GM23338 (cell line): ENCODE measurements at regions not wholly inside any gene's neighbourhood (a gene's known extent, or its start where the extent isn't known, plus 50 kb on each side); places are given as distances from the start of the nearest gene placed in this dataset.
A peak's percentile ranks its signal among the peaks of the same experiment; 100 is the strongest.

Experiments used
- ATAC-seq: fragments of 200-7000 bp; cut with Tn5 transposase; 3 replicates; pipeline ENCODE4 v1.9.1; 2020
- DNase-seq: peaks from one replicate; pipeline ENCODE4 v3.0.0-alpha.2; 2015; ENCODE audit warnings: low spot score
- H2AFZ ChIP-seq: fragments of 200-600 bp; sonication (generic); 2 replicates; pipeline ENCODE4 v1.8.0; 2016; ENCODE audit warnings: antibody characterized with exemption, mild to moderate bottlenecking, moderate library complexity
- H3F3A ChIP-seq: fragments of 200-600 bp; sonication (generic); replicated peaks from 2 replicates; pipeline ENCODE4 v1.8.0; 2017; ENCODE audit warnings: antibody characterized with exemption, mixed run types, low read depth
- H3K27ac ChIP-seq: fragments of 200-600 bp; sonication (generic); 2 replicates; pipeline ENCODE4 v1.6.1; 2016; ENCODE audit warnings: low read depth
- H3K27me3 ChIP-seq: fragments of 200-600 bp; sonication (generic); 2 replicates; pipeline ENCODE4 v1.8.0; 2016; ENCODE audit warnings: mild to moderate bottlenecking, mixed run types, moderate library complexity; ENCODE audit not compliant: insufficient read depth
- H3K36me3 ChIP-seq: fragments of 200-600 bp; sonication (generic); 2 replicates; pipeline ENCODE4 v1.8.0; 2016; ENCODE audit warnings: mild to moderate bottlenecking; ENCODE audit not compliant: insufficient read depth
- H3K4me1 ChIP-seq: fragments of 200-600 bp; sonication (generic); 2 replicates; pipeline ENCODE4 v1.8.0; 2016; ENCODE audit warnings: mild to moderate bottlenecking, moderate library complexity; ENCODE audit not compliant: insufficient read depth
- H3K4me2 ChIP-seq: fragments of 200-600 bp; sonication (generic); 2 replicates; pipeline ENCODE4 v1.7.1; 2017; ENCODE audit warnings: mixed run types
- H3K4me3 ChIP-seq: fragments of 200-600 bp; sonication (generic); 2 replicates; pipeline ENCODE4 v1.6.1; 2016; ENCODE audit warnings: mixed run types
- H3K79me2 ChIP-seq: fragments of 200-600 bp; sonication (generic); replicated peaks from 2 replicates; pipeline ENCODE4 v1.8.0; 2017; ENCODE audit warnings: mild to moderate bottlenecking; ENCODE audit not compliant: insufficient read depth
- H3K9me2 ChIP-seq: fragments of 200-600 bp; sonication (generic); 2 replicates; pipeline ENCODE4 v1.8.0; 2017; ENCODE audit not compliant: insufficient read depth
- H4K20me1 ChIP-seq: fragments of 200-600 bp; sonication (generic); replicated peaks from 2 replicates; pipeline ENCODE4 v1.8.0; 2017; ENCODE audit warnings: mild to moderate bottlenecking; ENCODE audit not compliant: insufficient read depth
- H3K27ac Mint-ChIP-seq: 2 replicates; pipeline ENCODE4 v1.8.0; 2020; ENCODE audit warnings: inconsistent platforms, mild to moderate bottlenecking, moderate library complexity, mixed read lengths
- H3K27me3 Mint-ChIP-seq: 3 replicates; pipeline ENCODE4 v1.8.0; 2022; ENCODE audit warnings: low read depth, mild to moderate bottlenecking, moderate library complexity, mixed read lengths, inconsistent platforms; ENCODE audit not compliant: insufficient read depth, poor library complexity
- H3K36me3 Mint-ChIP-seq: 3 replicates; pipeline ENCODE4 v1.8.0; 2021; ENCODE audit warnings: low read depth, mild to moderate bottlenecking, inconsistent platforms, moderate library complexity, mixed read lengths
- H3K4me1 Mint-ChIP-seq: 3 replicates; pipeline ENCODE4 v1.8.0; 2020; ENCODE audit warnings: mild to moderate bottlenecking, inconsistent platforms, mixed read lengths
- H3K4me3 Mint-ChIP-seq: 3 replicates; pipeline ENCODE4 v1.8.0; 2021; ENCODE audit warnings: moderate library complexity, mild to moderate bottlenecking, inconsistent platforms, mixed read lengths
- H3K9me3 Mint-ChIP-seq: 3 replicates; pipeline ENCODE4 v1.8.0; 2020; ENCODE audit warnings: moderate library complexity, mild to moderate bottlenecking, inconsistent platforms, mixed read lengths
- CREB1 ChIP-seq: fragments of 250-450 bp; sonication (Bioruptor Pico); IDR thresholded peaks from 2 replicates; pipeline ENCODE4 v1.5.0; 2020; ENCODE audit warnings: low read depth, mild to moderate bottlenecking, moderate library complexity
- EZH2 ChIP-seq: fragments of 200-600 bp; sonication (generic); IDR thresholded peaks from one replicate; pipeline ENCODE4 v1.8.0; 2017; ENCODE audit warnings: antibody characterized with exemption, mild to moderate bottlenecking, low read depth; ENCODE audit not compliant: unreplicated experiment
- JUNB ChIP-seq: IDR thresholded peaks from one replicate; pipeline ENCODE4 v1.6.1; 2016; ENCODE audit warnings: antibody characterized with exemption; ENCODE audit not compliant: unreplicated experiment
- NANOG ChIP-seq: IDR thresholded peaks from 2 replicates; pipeline ENCODE4 v1.6.1; 2016; ENCODE audit warnings: antibody characterized with exemption, borderline replicate concordance
- POLR2AphosphoS5 ChIP-seq: IDR thresholded peaks from 2 replicates; pipeline ENCODE4 v1.6.1; 2016; ENCODE audit warnings: antibody characterized with exemption, low read depth
- STAT1 ChIP-seq: IDR thresholded peaks from one replicate; pipeline ENCODE4 v1.6.1; 2016; ENCODE audit warnings: antibody characterized with exemption; ENCODE audit not compliant: unreplicated experiment
- ZNF114 ChIP-seq: fragments of 250-450 bp; sonication (Bioruptor Pico); IDR thresholded peaks from 2 replicates; pipeline ENCODE4 v1.5.0; 2020; ENCODE audit warnings: mild to moderate bottlenecking, moderate library complexity
- TF ChIP-seq, protein P1 (sequence below): IDR thresholded peaks from one replicate; pipeline ENCODE4 v1.6.1; 2018; ENCODE audit warnings: antibody characterized with exemption; ENCODE audit not compliant: unreplicated experiment
- TF ChIP-seq, protein P2 (sequence below): fragments of 250-450 bp; sonication (Bioruptor Pico); IDR thresholded peaks from 2 replicates; pipeline ENCODE4 v1.5.0; 2020; ENCODE audit warnings: mild to moderate bottlenecking, moderate library complexity
- TF ChIP-seq, protein P3 (sequence below): IDR thresholded peaks from 2 replicates; pipeline ENCODE4 v1.6.1; 2016; ENCODE audit warnings: antibody characterized with exemption
- TF ChIP-seq, protein P4 (sequence below), 2 experiments: fragments of 200-600 bp in 1 of 2; sonication (generic) in 1 of 2; conservative IDR thresholded peaks; 2 replicates each; pipeline versions ENCODE4 v1.5.1 to v1.6.1; 2016 to 2017; ENCODE audit warnings: antibody characterized with exemption in 2 of 2, low read depth in 2 of 2, mild to moderate bottlenecking in 2 of 2, moderate library complexity in 1 of 2

DNA sequence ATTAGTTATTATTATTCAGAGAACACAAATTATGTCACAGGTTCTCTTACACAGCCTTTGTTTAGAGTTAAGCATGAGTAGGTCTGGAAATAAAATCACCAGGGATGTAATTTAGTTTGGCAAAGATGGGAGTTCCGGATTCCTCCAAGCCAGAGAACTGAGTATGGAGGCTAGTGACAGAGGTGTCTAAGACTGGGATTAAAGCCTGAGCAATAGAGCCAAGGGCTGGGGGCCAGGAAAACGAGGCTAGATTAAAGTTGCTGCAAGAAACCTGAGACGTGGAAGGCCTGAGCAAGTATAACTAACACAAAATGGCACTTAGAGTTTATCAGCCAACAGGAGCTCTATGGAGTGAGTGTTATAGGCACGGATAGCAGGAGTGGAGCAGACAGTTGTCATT, 381.6 kb downstream of the SRGAP2C start:
- Mint-ChIP-seq H3K27ac (0 out of 2 replicates have a peak overlapping the region, but pooled peaks have one; percentile 18), H3K9me3 (no peaks in the 10 kb centered on the region), H3K27me3 (peaks cover 1% of the 10 kb centered on the region), H3K4me1 (peaks cover 17% of the 10 kb centered on the region), H3K36me3 (no peaks in the 10 kb centered on the region), H3K4me3 (no peak overlapping the region)
- ATAC-seq = no peak
- no peak overlapping the region for H3K27ac ChIP-seq
- H4K20me1 ChIP-seq = no peaks in the 10 kb centered on the region
- H3K27me3 ChIP-seq = no peaks in the 10 kb centered on the region
- no peaks in the 10 kb centered on the region for H3K9me2 ChIP-seq
- DNase-seq = no peak
- no peak overlapping the region for H2AFZ ChIP-seq
- H3K4me1 ChIP-seq = peaks cover 3% of the 10 kb centered on the region
- no peaks in the 10 kb centered on the region for H3K36me3 ChIP-seq
- no peaks in the 10 kb centered on the region for H3F3A ChIP-seq
- H3K4me2 ChIP-seq = no peak overlapping the region
- H3K4me3 ChIP-seq = no peak overlapping the region
- no peak for TF ChIP-seq STAT1
- no peak for TF ChIP-seq JUNB
- TF ChIP-seq, protein P1, sequence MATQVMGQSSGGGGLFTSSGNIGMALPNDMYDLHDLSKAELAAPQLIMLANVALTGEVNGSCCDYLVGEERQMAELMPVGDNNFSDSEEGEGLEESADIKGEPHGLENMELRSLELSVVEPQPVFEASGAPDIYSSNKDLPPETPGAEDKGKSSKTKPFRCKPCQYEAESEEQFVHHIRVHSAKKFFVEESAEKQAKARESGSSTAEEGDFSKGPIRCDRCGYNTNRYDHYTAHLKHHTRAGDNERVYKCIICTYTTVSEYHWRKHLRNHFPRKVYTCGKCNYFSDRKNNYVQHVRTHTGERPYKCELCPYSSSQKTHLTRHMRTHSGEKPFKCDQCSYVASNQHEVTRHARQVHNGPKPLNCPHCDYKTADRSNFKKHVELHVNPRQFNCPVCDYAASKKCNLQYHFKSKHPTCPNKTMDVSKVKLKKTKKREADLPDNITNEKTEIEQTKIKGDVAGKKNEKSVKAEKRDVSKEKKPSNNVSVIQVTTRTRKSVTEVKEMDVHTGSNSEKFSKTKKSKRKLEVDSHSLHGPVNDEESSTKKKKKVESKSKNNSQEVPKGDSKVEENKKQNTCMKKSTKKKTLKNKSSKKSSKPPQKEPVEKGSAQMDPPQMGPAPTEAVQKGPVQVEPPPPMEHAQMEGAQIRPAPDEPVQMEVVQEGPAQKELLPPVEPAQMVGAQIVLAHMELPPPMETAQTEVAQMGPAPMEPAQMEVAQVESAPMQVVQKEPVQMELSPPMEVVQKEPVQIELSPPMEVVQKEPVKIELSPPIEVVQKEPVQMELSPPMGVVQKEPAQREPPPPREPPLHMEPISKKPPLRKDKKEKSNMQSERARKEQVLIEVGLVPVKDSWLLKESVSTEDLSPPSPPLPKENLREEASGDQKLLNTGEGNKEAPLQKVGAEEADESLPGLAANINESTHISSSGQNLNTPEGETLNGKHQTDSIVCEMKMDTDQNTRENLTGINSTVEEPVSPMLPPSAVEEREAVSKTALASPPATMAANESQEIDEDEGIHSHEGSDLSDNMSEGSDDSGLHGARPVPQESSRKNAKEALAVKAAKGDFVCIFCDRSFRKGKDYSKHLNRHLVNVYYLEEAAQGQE = no peak
- TF ChIP-seq EZH2 = no peak
- TF ChIP-seq, protein P2, sequence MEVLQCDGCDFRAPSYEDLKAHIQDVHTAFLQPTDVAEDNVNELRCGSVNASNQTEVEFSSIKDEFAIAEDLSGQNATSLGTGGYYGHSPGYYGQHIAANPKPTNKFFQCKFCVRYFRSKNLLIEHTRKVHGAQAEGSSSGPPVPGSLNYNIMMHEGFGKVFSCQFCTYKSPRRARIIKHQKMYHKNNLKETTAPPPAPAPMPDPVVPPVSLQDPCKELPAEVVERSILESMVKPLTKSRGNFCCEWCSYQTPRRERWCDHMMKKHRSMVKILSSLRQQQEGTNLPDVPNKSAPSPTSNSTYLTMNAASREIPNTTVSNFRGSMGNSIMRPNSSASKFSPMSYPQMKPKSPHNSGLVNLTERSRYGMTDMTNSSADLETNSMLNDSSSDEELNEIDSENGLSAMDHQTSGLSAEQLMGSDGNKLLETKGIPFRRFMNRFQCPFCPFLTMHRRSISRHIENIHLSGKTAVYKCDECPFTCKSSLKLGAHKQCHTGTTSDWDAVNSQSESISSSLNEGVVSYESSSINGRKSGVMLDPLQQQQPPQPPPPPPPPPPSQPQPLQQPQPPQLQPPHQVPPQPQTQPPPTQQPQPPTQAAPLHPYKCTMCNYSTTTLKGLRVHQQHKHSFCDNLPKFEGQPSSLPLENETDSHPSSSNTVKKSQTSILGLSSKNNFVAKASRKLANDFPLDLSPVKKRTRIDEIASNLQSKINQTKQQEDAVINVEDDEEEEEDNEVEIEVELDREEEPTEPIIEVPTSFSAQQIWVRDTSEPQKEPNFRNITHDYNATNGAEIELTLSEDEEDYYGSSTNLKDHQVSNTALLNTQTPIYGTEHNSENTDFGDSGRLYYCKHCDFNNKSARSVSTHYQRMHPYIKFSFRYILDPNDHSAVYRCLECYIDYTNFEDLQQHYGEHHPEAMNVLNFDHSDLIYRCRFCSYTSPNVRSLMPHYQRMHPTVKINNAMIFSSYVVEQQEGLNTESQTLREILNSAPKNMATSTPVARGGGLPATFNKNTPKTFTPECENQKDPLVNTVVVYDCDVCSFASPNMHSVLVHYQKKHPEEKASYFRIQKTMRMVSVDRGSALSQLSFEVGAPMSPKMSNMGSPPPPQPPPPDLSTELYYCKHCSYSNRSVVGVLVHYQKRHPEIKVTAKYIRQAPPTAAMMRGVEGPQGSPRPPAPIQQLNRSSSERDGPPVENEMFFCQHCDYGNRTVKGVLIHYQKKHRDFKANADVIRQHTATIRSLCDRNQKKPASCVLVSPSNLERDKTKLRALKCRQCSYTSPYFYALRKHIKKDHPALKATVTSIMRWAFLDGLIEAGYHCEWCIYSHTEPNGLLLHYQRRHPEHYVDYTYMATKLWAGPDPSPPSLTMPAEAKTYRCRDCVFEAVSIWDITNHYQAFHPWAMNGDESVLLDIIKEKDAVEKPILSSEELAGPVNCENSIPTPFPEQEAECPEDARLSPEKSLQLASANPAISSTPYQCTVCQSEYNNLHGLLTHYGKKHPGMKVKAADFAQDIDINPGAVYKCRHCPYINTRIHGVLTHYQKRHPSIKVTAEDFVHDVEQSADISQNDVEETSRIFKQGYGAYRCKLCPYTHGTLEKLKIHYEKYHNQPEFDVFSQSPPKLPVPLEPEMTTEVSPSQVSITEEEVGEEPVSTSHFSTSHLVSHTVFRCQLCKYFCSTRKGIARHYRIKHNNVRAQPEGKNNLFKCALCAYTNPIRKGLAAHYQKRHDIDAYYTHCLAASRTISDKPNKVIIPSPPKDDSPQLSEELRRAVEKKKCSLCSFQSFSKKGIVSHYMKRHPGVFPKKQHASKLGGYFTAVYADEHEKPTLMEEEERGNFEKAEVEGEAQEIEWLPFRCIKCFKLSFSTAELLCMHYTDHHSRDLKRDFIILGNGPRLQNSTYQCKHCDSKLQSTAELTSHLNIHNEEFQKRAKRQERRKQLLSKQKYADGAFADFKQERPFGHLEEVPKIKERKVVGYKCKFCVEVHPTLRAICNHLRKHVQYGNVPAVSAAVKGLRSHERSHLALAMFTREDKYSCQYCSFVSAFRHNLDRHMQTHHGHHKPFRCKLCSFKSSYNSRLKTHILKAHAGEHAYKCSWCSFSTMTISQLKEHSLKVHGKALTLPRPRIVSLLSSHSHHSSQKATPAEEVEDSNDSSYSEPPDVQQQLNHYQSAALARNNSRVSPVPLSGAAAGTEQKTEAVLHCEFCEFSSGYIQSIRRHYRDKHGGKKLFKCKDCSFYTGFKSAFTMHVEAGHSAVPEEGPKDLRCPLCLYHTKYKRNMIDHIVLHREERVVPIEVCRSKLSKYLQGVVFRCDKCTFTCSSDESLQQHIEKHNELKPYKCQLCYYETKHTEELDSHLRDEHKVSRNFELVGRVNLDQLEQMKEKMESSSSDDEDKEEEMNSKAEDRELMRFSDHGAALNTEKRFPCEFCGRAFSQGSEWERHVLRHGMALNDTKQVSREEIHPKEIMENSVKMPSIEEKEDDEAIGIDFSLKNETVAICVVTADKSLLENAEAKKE (CRISPR knock-in tag) = no peak
- TF ChIP-seq, protein P3, sequence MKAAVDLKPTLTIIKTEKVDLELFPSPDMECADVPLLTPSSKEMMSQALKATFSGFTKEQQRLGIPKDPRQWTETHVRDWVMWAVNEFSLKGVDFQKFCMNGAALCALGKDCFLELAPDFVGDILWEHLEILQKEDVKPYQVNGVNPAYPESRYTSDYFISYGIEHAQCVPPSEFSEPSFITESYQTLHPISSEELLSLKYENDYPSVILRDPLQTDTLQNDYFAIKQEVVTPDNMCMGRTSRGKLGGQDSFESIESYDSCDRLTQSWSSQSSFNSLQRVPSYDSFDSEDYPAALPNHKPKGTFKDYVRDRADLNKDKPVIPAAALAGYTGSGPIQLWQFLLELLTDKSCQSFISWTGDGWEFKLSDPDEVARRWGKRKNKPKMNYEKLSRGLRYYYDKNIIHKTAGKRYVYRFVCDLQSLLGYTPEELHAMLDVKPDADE = no peak
- no peak for TF ChIP-seq NANOG
- no peak for TF ChIP-seq POLR2AphosphoS5
- TF ChIP-seq ZNF114 = no peak
- TF ChIP-seq, protein P4, sequence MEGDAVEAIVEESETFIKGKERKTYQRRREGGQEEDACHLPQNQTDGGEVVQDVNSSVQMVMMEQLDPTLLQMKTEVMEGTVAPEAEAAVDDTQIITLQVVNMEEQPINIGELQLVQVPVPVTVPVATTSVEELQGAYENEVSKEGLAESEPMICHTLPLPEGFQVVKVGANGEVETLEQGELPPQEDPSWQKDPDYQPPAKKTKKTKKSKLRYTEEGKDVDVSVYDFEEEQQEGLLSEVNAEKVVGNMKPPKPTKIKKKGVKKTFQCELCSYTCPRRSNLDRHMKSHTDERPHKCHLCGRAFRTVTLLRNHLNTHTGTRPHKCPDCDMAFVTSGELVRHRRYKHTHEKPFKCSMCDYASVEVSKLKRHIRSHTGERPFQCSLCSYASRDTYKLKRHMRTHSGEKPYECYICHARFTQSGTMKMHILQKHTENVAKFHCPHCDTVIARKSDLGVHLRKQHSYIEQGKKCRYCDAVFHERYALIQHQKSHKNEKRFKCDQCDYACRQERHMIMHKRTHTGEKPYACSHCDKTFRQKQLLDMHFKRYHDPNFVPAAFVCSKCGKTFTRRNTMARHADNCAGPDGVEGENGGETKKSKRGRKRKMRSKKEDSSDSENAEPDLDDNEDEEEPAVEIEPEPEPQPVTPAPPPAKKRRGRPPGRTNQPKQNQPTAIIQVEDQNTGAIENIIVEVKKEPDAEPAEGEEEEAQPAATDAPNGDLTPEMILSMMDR (conservative IDR thresholded peaks at IDR 0.05; ENCODE audit: low read depth in 2 of 2) = no peak
- no peak for TF ChIP-seq CREB1
- H3K79me2 ChIP-seq = no peaks in the 10 kb centered on the region
